Progenitor cell of endocrine pancreas (in vitro differentiated cells): ENCODE measurements at regions not wholly inside any gene's neighbourhood (a gene's known extent, or its start where the extent isn't known, plus 50 kb on each side); places are given as distances from the start of the nearest gene placed in this dataset.

Source experiments
- DNase-seq: peaks from one replicate; pipeline ENCODE4 v3.0.0; 2021; ENCODE audit warnings: low spot score; ENCODE audit not compliant: unreplicated experiment
- H3K27ac Mint-ChIP-seq: 2 replicates; pipeline ENCODE4 v1.8.0; 2021; ENCODE audit warnings: mild to moderate bottlenecking, moderate library complexity, mixed read lengths
- H3K27me3 Mint-ChIP-seq: 2 replicates; pipeline ENCODE4 v1.8.0; 2021; ENCODE audit warnings: mixed read lengths
- H3K36me3 Mint-ChIP-seq: 2 replicates; pipeline ENCODE4 v1.8.0; 2022; ENCODE audit warnings: mixed read lengths; ENCODE audit not compliant: insufficient read depth
- H3K4me1 Mint-ChIP-seq: 2 replicates; pipeline ENCODE4 v1.8.0; 2021; ENCODE audit warnings: low read depth, mixed read lengths
- H3K4me3 Mint-ChIP-seq: 2 replicates; pipeline ENCODE4 v1.8.0; 2021; ENCODE audit warnings: low read depth, mild to moderate bottlenecking, moderate library complexity, mixed read lengths
- H3K9me3 Mint-ChIP-seq: 2 replicates; pipeline ENCODE4 v1.8.0; 2021; ENCODE audit warnings: low read depth, mixed read lengths
- TF ChIP-seq, protein P1 (sequence below): fragments of 200-600 bp; sonication (generic); IDR thresholded peaks from one replicate; pipeline ENCODE4 v1.5.0; 2021; ENCODE audit warnings: antibody characterized with exemption, mild to moderate bottlenecking; ENCODE audit not compliant: unreplicated experiment

GRCh38 chr22:47309476-47309875, 547.0 kb downstream of the TBC1D22A start:
- TF ChIP-seq, protein P1, sequence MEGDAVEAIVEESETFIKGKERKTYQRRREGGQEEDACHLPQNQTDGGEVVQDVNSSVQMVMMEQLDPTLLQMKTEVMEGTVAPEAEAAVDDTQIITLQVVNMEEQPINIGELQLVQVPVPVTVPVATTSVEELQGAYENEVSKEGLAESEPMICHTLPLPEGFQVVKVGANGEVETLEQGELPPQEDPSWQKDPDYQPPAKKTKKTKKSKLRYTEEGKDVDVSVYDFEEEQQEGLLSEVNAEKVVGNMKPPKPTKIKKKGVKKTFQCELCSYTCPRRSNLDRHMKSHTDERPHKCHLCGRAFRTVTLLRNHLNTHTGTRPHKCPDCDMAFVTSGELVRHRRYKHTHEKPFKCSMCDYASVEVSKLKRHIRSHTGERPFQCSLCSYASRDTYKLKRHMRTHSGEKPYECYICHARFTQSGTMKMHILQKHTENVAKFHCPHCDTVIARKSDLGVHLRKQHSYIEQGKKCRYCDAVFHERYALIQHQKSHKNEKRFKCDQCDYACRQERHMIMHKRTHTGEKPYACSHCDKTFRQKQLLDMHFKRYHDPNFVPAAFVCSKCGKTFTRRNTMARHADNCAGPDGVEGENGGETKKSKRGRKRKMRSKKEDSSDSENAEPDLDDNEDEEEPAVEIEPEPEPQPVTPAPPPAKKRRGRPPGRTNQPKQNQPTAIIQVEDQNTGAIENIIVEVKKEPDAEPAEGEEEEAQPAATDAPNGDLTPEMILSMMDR = no peak
- H3K9me3 Mint-ChIP-seq = peaks cover 63% of the 10 kb centered on the region
- H3K27me3 Mint-ChIP-seq = no peaks in the 10 kb centered on the region
- DNase-seq = no peak
- H3K27ac Mint-ChIP-seq = no peak overlapping the region
- H3K36me3 Mint-ChIP-seq = peaks cover 3% of the 10 kb centered on the region
- no peak overlapping the region for H3K4me3 Mint-ChIP-seq
- H3K4me1 Mint-ChIP-seq = no peaks in the 10 kb centered on the region

- no peak for DNase-seq
- Mint-ChIP-seq H3K4me3 (no peak overlapping the region), H3K27ac (no peak overlapping the region), H3K4me1 (no peaks in the 10 kb centered on the region), H3K36me3 (peaks cover 3% of the 10 kb centered on the region), H3K9me3 (peaks cover 57% of the 10 kb centered on the region), H3K27me3 (no peaks in the 10 kb centered on the region)
- TF ChIP-seq, protein P1 = no peak
These were observed 546.4 kb downstream of the TBC1D22A start for GRCh38 chr22:47308886-47309285.

DNA sequence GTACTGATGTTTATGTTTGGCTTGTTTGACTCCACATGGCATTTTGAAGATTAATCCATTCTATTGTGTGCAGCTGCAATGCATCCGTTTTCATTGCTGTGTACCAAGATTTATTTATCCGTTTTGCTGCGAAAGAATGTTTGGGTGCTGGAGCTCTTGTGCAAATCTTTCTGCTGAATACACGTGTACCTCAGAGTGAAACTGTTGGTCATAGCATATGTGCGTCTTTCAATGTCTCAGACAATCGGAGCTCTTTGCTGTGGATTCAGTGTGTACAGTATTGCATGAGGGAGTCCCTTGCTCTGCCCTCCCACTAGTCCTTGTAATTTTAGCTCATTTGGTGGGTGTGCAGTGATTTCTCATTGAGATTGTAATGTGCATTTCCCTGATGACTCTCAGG, 545.4 kb downstream of the TBC1D22A start:
- Mint-ChIP-seq H3K9me3 (peaks cover 51% of the 10 kb centered on the region), H3K27me3 (no peaks in the 10 kb centered on the region), H3K4me3 (no peak overlapping the region), H3K36me3 (peaks cover 3% of the 10 kb centered on the region), H3K27ac (no peak overlapping the region), H3K4me1 (no peaks in the 10 kb centered on the region)
- no peak for DNase-seq
- TF ChIP-seq, protein P1 = no peak

DNA sequence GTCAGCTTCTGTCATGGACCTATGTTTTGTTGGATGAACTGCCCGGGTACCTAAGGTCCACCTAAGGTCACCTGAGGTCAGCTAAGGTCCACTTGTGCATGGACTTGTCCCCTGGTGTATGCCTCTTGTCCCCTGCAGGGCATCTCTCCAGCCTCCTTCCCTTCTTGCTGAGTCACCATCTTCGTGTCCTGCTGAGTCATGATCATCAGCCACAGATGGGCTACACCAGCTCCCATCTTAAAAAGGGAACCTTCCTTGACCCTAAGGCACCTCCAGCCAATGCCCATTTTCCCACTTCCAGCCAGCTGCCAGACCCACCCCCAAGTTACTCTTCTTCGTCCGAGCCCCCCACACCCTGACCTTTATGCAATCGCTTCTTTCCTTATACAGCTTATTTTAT, 544.9 kb downstream of the TBC1D22A start:
- no peaks in the 10 kb centered on the region for H3K27me3 Mint-ChIP-seq
- no peak overlapping the region for H3K27ac Mint-ChIP-seq
- TF ChIP-seq, protein P1 = no peak
- no peak for DNase-seq
- no peaks in the 10 kb centered on the region for H3K4me1 Mint-ChIP-seq
- no peak overlapping the region for H3K4me3 Mint-ChIP-seq
- peaks cover 49% of the 10 kb centered on the region for H3K9me3 Mint-ChIP-seq
- H3K36me3 Mint-ChIP-seq = peaks cover 3% of the 10 kb centered on the region

DNA sequence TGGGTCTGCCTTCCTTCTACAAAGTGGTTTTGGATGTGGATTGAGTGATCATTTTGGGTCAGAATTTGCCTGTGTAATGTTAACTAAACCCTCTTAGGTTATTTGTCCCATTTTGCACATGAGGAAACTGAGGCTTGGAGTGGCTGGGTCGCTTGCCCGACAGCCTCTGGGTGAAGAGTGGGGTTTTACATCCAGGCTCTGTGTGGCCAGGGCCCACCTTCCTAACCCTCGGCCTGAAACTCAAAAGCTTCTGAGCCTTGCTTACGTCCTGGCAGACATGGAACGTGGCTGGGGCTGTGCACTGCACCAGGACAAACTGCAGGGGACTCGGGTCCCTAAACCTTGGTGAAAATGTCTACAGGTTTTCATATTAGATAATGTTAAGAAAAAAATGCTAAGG, 542.4 kb downstream of the TBC1D22A start:
- H3K4me3 Mint-ChIP-seq = no peak overlapping the region
- TF ChIP-seq, protein P1 = no peak
- DNase-seq = no peak
- peaks cover 4% of the 10 kb centered on the region for H3K36me3 Mint-ChIP-seq
- H3K27ac Mint-ChIP-seq = no peak overlapping the region
- no peaks in the 10 kb centered on the region for H3K27me3 Mint-ChIP-seq
- no peaks in the 10 kb centered on the region for H3K4me1 Mint-ChIP-seq
- H3K9me3 Mint-ChIP-seq = peaks cover 45% of the 10 kb centered on the region
